ENCODE measurements at regions not wholly inside any gene's neighbourhood (a gene's known extent, or its start where the extent isn't known, plus 50 kb on each side); places are given as distances from the start of the nearest gene placed in this dataset.

DNA sequence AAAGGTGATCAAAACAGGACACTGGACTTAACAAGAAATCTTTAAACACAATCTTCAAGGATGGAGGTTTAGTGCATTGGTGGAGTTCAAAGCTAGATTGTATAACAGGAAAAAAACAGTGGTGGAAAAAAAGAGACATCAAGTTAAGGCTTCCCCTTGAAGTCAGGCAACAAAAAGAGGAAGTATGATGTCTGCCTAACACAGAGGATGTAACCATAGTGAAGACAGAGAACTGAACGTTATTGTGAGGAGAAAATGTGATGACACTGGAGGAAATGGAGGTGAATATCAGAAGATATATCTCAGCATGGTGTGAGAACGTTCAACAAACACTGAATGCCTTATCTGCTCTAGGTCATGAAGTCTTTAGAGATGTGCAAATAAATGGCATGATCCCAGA lies 192.4 kb upstream of the AR start:
- TF ChIP-seq, protein P1, sequence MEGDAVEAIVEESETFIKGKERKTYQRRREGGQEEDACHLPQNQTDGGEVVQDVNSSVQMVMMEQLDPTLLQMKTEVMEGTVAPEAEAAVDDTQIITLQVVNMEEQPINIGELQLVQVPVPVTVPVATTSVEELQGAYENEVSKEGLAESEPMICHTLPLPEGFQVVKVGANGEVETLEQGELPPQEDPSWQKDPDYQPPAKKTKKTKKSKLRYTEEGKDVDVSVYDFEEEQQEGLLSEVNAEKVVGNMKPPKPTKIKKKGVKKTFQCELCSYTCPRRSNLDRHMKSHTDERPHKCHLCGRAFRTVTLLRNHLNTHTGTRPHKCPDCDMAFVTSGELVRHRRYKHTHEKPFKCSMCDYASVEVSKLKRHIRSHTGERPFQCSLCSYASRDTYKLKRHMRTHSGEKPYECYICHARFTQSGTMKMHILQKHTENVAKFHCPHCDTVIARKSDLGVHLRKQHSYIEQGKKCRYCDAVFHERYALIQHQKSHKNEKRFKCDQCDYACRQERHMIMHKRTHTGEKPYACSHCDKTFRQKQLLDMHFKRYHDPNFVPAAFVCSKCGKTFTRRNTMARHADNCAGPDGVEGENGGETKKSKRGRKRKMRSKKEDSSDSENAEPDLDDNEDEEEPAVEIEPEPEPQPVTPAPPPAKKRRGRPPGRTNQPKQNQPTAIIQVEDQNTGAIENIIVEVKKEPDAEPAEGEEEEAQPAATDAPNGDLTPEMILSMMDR (conservative IDR thresholded peaks at IDR 0.05; ENCODE audit: low read length), result no peak
- no peak for TF ChIP-seq EZH2phosphoT487 (IDR thresholded peaks at IDR 0.05; ENCODE audit: borderline replicate concordance, low read depth, low read length)

All from OCI-LY7 (cell line).